HFFc6 (cell line): ENCODE measurements at regions not wholly inside any gene's neighbourhood (a gene's known extent, or its start where the extent isn't known, plus 50 kb on each side); places are given as distances from the start of the nearest gene placed in this dataset.

Source experiments
- DNase-seq: peaks from one replicate; pipeline ENCODE4 v3.0.0-alpha.2; 2018
- H3K27ac Mint-ChIP-seq: 2 replicates; pipeline ENCODE4 v1.8.0; 2020; ENCODE audit warnings: mild to moderate bottlenecking, mixed read lengths
- H3K27me3 Mint-ChIP-seq: 2 replicates; pipeline ENCODE4 v1.8.0; 2021; ENCODE audit warnings: mild to moderate bottlenecking, moderate library complexity, mixed read lengths; ENCODE audit not compliant: insufficient read depth
- H3K36me3 Mint-ChIP-seq: 2 replicates; pipeline ENCODE4 v1.8.0; 2021; ENCODE audit warnings: low read depth, mixed read lengths
- H3K4me1 Mint-ChIP-seq: 2 replicates; pipeline ENCODE4 v1.8.0; 2020; ENCODE audit warnings: low read depth, mixed read lengths
- H3K4me3 Mint-ChIP-seq: 2 replicates; pipeline ENCODE4 v1.8.0; 2020; ENCODE audit warnings: mild to moderate bottlenecking, moderate library complexity, mixed read lengths
- H3K9me3 Mint-ChIP-seq: 2 replicates; pipeline ENCODE4 v1.8.0; 2020; ENCODE audit warnings: mild to moderate bottlenecking, mixed read lengths
- TF ChIP-seq, protein P1 (sequence below): fragments of 200-600 bp; sonication (generic); IDR thresholded peaks from 2 replicates; pipeline ENCODE4 v1.5.0; 2021; ENCODE audit warnings: antibody characterized with exemption, mild to moderate bottlenecking

DNA sequence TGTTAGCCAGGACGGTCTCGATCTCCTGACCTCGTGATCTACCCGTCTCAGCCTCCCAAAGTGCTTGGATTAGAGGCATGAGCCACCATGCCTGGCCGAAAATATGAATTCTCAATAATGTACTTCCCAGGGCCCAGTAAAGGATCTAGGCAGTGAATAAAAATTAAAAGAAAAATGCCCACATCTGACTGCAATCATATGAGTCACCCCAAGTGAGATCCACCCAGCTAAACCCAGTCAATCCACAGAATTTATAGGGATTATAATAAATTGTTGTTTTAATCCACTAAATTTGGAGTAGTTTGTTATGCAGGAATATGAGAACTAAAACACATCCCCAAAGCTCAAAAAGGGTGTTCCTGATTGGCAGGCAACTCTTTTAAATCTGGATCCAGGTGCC, 93.5 kb upstream of the STK39 start:
- no peaks in the 10 kb centered on the region; the same call in 1 of the 2 replicates for H3K27me3 Mint-ChIP-seq
- no peak overlapping the region for H3K4me3 Mint-ChIP-seq
- H3K36me3 Mint-ChIP-seq = no peaks in the 10 kb centered on the region
- no peak for DNase-seq
- no peak overlapping the region for H3K27ac Mint-ChIP-seq
- H3K9me3 Mint-ChIP-seq = no peaks in the 10 kb centered on the region
- peaks cover 19% of the 10 kb centered on the region for H3K4me1 Mint-ChIP-seq
- TF ChIP-seq, protein P1, sequence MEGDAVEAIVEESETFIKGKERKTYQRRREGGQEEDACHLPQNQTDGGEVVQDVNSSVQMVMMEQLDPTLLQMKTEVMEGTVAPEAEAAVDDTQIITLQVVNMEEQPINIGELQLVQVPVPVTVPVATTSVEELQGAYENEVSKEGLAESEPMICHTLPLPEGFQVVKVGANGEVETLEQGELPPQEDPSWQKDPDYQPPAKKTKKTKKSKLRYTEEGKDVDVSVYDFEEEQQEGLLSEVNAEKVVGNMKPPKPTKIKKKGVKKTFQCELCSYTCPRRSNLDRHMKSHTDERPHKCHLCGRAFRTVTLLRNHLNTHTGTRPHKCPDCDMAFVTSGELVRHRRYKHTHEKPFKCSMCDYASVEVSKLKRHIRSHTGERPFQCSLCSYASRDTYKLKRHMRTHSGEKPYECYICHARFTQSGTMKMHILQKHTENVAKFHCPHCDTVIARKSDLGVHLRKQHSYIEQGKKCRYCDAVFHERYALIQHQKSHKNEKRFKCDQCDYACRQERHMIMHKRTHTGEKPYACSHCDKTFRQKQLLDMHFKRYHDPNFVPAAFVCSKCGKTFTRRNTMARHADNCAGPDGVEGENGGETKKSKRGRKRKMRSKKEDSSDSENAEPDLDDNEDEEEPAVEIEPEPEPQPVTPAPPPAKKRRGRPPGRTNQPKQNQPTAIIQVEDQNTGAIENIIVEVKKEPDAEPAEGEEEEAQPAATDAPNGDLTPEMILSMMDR = no peak

DNA sequence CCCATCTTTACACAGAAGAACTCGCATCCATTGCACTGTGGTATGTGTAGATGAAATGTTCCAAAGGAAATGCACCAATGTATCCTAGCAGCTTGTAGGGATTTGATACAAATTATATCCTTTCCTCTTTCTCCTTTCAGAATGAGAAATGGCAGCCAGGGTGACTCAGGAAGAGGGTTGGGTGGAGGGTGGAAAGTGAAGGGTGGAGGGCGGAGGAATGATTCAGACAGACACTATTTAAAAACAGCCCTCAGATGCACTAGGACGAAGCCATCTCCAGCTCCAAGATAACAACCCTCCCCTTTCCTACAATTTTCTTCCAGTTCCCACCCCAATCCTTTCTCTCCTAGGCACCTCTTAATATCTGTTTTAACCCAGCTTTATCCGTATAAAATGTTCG, 96.2 kb upstream of the STK39 start:
- H3K36me3 Mint-ChIP-seq = no peaks in the 10 kb centered on the region

DNA sequence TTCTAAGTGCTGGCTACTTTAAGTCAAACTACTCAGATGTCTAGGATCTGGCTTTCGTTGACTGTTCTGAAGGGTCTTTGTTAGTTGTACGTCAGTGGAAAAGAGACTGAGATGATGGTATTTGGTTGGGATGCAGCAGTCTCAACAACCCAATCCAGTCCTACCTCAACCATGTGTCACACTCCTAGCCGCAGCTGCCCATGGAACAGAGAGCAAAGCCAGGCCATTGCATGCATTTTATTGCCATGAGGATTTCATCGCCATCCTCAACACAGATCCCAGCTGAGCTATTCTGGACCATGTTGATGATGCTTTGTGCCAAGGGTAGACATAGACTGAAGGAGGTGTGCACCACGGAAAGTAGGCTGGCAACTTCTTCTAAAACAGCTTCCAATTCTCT, 97.3 kb upstream of the STK39 start:
- Mint-ChIP-seq H3K4me3 (no peak overlapping the region), H3K36me3 (no peaks in the 10 kb centered on the region), H3K9me3 (no peaks in the 10 kb centered on the region), H3K4me1 (peaks cover 25% of the 10 kb centered on the region), H3K27me3 (no peaks in the 10 kb centered on the region; the same call in 1 of the 2 replicates), H3K27ac (no peak overlapping the region)
- DNase-seq = no peak
- TF ChIP-seq, protein P1 = no peak

More for the DNA sequence above, 96.2 kb upstream of the STK39 start:
- H3K9me3 Mint-ChIP-seq = no peaks in the 10 kb centered on the region
- no peak overlapping the region for H3K4me3 Mint-ChIP-seq
- peak; percentile 16 for DNase-seq
- no peak overlapping the region for H3K27ac Mint-ChIP-seq
- H3K27me3 Mint-ChIP-seq = no peaks in the 10 kb centered on the region; the same call in 1 of the 2 replicates
- TF ChIP-seq, protein P1 = no peak
- peaks cover 25% of the 10 kb centered on the region for H3K4me1 Mint-ChIP-seq

DNA sequence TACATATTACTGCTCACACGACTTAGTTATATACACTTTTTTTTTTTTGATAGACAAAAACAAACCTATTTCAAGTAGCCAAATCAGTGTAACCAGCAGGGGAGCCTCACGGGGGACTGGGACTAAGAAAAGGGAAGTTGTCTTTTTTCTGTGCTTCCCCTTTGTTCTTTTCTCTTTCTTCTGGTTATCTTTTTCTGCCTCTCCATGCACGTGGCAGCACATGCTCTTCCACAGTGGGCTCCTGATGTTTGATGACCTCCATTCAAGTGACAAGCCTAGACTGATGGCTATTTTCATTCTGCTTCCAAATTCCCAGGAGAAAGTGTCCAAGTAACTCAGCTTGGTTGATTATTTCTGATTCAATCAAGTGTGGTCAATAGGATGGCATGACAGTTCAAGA, 98.2 kb upstream of the STK39 start:
- no peaks in the 10 kb centered on the region; the same call in 1 of the 2 replicates for H3K27me3 Mint-ChIP-seq
- TF ChIP-seq, protein P1 = no peak
- peaks cover 25% of the 10 kb centered on the region for H3K4me1 Mint-ChIP-seq
- H3K4me3 Mint-ChIP-seq = no peak overlapping the region
- H3K27ac Mint-ChIP-seq = no peak overlapping the region
- no peaks in the 10 kb centered on the region for H3K9me3 Mint-ChIP-seq
- no peak for DNase-seq
- no peaks in the 10 kb centered on the region for H3K36me3 Mint-ChIP-seq

DNA sequence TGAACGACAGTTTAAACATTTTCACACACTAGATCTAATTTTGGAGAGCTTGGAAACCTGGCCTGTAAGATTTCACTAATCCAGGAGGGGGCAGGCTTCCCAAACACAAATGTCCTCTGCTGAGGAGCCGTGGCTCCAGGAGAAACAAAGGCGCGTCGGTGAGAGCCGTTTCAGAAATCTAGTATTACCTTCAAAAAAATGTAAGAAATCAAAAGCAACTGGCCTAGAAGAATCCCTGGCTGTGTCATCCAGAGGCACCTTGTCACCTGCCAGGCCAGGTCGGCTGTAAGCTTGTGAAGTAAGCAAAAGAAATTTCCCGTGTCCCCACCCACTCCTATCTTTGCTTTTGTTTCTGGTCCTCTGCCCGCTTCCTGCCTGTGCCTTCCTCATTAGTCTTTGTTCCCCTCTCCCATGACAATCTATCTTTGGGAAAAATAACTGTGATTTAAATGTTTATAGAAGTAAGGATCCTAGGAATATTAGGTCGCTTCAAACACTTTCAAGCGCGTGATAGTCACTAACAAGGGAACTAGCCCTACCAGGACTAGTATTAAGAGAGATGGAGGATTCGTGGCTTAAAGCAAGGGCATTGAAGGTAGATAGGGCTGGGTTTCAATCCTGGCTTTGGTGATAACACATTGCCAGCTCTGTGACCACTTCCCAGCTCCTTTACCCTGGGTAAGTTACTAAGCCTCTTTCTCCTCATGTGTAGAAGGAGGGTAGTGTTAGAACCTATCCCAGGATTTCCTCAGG, 99.5 kb upstream of the STK39 start:
- Mint-ChIP-seq H3K27me3 (no peaks in the 10 kb centered on the region; the same call in 1 of the 2 replicates), H3K4me3 (peak overlapping the region; percentile 92), H3K9me3 (no peaks in the 10 kb centered on the region), H3K36me3 (no peaks in the 10 kb centered on the region), H3K27ac (no peak overlapping the region), H3K4me1 (peaks cover 21% of the 10 kb centered on the region)
- TF ChIP-seq, protein P1 = peak; percentile 92
- DNase-seq = peak; percentile 41
